Activated CD4-positive, alpha-beta T cell treated with anti-CD3 and anti-CD28 coated beads for 4 hours (primary cell): ENCODE measurements at regions not wholly inside any gene's neighbourhood (a gene's known extent, or its start where the extent isn't known, plus 50 kb on each side); places are given as distances from the start of the nearest gene placed in this dataset.

ENCODE experiments used
- DNase-seq, 2 donors: peaks; one replicate each; pipeline ENCODE4 v3.0.0-alpha.2; 2020

GRCh38 chr2:224325941-224326340, 76.0 kb downstream of the FAM124B start:
- DNase-seq: no peak

DNA sequence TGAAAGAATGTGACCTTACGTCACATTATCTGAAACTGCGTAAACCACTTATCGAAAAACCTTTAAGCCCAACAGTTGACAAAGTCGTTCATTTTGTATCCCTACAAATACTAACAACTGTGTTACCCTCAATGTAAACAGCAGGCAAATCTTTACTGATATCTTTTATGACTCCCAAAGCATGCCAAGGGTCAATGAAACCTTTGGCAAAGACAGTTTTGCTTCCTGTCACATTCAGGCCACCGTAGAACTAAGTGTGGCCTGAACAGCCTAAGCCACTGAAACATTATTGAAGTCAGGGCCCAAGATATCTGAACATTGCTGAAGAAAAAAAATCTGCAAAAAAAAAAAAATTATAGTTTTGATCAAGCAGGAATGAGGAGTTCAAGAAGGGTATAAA, 77.3 kb downstream of the FAM124B start:
- DNase-seq: no peak

DNA sequence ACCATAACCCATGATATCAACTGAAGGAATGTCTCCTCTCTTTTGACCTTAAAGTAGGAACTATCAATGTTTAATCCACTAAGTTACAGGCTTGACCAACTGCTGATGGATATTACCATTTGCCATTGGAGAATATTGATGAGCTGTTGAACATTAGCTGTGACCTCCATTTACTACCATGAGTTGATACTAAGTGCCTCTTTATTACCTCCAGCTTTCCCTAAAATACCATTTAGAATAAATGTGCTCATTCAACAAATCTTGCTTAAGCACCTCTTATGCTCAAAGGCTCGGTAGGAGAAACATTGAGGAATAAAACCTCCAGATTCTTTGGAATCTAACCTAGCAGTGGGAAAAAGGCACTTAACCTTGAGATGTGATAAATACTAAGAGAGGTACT, 81.2 kb downstream of the FAM124B start:
- DNase-seq: no peak

DNA sequence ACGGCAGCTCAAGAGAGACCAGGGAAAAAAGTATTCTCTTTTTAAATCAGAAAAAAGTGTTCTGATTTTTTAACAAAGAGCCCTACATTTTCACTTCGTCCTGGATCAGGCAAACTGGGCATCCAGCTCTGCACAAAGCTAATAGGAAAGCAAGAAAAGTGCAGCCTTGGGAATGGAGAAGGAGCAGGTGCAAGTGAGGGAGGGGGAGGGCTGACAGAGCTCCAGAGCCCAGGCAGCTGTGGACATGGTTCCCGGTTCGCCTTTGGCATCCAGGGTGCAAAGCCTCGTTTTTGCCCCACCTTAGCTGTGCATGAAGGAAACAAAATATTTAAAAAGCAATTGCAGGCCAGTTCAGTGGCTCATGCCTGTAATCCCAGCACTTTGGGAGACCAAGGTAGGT, 82.2 kb downstream of the FAM124B start:
- DNase-seq: no peak

GRCh38 chr2:224312741-224313140, 89.2 kb downstream of the FAM124B start:
- no peak for DNase-seq

- no peak for DNase-seq
These were observed 90.8 kb downstream of the FAM124B start for GRCh38 chr2:224310943-224311625.

- DNase-seq: no peak
These were observed 92.7 kb downstream of the FAM124B start for GRCh38 chr2:224309176-224309575.

GRCh38 chr2:224308272-224308911, 93.5 kb downstream of the FAM124B start:
- DNase-seq: no peak

DNA sequence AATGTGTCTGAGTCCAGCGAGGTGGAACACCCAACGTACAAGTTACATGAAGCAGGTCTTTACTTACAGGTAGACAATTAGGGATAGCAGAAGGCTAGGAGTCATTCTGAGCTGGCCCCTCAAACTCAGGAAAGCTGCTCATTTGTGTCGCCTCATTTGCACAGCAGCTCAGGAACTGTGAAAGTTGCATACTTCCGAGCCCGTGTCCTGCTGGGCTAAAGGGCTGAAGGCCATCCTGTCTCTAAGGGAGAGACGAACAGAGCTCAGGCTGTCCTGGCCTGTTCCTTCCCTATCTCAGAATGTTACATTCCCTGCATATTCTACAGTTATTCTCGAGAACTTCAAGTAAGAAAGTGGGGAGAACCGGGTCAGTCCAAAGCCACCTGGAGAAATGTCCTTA, 99.0 kb downstream of the FAM124B start:
- no peak for DNase-seq

DNA sequence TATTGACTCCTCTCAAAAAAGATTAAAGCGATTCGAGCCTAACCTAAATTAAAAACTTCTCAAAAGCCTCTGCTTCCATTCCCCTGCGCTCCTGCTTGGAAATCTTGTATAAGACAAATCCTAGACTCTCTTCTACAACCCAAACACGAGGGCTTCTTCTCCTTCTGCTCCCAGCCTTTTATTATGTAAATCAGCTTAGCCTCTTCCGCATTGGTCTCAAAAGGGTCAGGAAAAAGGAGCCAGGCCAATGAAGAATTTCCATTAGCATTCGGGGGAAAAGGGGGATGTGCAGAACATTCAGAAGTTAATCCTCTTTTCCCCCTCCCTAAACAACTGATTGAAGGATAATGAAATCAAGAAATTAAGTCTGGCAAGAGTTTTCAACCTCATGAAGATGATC, 107.9 kb downstream of the FAM124B start:
- no peak for DNase-seq

DNA sequence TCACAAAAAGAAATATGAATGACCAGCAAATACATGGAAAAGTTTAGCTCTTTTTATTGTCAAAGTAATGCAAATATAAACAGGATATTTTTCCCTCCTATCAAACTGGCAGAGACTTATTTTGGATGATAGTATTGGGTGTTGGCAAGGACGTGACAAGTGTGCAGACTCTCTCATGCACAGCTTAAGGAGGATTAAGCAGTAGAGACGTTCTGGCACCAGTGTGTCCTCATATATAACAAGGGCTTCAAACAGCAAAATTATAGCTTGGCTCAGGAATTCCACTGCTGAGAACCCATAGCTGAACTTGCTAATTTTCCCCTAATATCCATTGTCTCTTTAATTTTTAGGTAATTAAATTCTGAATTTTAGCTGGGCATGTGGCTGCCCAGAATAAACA, 114.4 kb downstream of the FAM124B start:
- no peak for DNase-seq

GRCh38 chr2:224286923-224287322, 115.0 kb downstream of the FAM124B start:
- DNase-seq: no peak

- peak; percentile 9 to 46 for DNase-seq
These were observed 117.6 kb downstream of the FAM124B start for GRCh38 chr2:224284134-224284946.

DNA sequence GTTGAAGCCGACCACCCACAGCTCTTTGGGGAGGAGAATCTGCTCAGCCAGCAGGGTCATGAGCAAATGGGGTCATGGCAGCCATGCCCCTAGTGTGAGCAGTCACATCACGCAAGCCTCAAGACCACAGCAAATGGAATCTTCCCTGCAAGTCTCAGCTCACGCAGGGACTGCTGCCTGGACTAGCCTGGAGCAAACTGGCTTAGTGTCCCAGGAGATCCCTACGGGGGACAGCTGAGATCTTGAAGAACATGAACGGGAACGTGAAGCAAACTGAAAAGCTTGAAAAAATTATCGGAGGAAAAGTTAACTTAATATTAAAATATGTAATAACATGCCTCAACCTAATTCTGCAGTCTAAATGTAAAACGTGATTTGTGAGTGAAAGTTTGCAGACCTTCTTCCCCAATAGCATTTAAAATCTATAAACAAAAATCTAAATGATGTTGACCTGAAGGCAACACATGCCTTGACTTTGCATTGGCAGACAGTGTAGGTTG, 118.4 kb downstream of the FAM124B start:
- no peak for DNase-seq

DNA sequence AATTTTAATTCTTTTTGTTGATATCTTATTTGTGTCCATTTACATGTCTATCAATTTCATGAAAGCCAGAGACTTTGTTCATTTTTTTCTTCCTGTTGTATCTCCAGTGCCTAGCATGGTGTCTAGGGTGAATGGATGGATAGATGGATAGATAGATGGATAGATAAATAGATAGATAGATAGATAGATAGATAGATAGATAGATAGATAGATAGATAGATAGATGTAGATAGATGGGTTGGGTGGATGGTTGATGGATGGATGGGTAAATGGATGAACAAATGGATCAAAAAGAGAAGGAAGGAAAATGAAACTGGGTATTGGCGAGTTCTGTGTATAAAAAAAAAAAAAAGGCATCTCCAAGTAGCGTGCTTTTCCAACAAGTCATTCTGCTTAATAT, 120.5 kb downstream of the FAM124B start:
- no peak for DNase-seq

DNA sequence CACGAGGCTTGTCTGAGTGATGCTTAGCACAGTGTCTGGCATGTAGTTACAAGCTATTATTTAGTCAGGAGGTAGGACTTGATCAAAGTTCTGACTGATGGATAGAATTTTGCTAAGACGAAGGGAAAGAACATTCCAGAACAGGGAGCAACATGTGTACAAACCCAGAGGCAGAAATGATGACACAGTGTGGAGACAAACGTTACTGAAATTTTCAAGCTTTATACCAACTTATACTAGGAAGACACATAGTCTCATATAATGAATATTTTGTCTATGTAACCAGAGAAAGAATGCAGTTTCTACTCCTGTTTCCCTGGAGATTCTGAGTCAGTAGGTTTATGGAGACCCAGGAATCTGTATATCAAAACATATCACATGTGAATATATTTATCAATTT, 123.4 kb downstream of the FAM124B start:
- no peak for DNase-seq

GRCh38 chr2:224276251-224276650, 125.7 kb downstream of the FAM124B start:
- no peak for DNase-seq

GRCh38 chr2:224272237-224272910, 129.5 kb downstream of the FAM124B start:
- DNase-seq: no peak

GRCh38 chr2:224271617-224272236, 130.2 kb downstream of the FAM124B start:
- DNase-seq: no peak

- no peak for DNase-seq
These were observed 133.5 kb downstream of the FAM124B start for GRCh38 chr2:224268441-224268840.

DNA sequence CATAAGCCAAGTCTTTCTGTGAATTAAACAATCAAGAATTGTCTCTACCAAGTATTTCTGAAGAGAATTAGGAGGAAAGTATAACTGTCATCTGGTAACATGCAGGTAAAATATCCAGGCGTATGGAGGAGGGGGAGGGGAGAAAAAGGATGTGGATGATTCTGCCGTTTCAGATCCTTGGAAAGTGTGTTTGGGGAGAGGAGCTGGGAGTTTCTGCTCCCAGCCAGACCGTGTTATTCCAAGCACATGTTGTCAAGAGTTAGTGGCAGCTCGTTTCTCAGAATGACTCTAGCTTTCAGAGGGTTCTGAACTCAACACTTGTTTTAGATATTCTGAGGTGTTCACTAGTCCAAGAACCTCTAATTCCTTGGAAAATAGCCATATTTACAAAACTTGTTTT, 137.6 kb downstream of the FAM124B start:
- DNase-seq: no peak

DNA sequence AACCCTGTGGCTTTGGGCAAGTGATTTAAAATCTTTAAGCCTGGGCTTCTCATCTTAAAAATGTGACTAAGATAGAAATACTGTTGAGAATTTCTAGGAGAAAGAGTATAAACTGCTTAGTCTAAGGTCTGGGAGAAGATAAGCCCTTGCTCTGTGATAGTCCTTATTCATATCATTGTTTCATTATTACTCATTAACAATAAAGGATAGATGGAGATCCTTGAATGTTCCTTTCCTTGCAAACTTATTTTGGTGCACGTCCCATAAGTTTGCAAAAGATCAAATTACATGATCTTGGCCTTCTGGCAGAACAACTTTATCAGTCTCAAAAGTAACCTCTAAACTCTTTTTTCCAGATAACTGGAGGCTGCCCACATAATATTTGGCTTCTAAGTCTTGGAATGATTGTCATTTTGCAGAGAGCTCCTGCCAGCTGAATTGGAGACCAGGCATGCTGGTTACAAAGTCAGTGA, 138.3 kb downstream of the FAM124B start:
- no peak for DNase-seq

GRCh38 chr2:224261326-224261725, 140.6 kb downstream of the FAM124B start:
- no peak for DNase-seq
